ENCODE measurements at regions not wholly inside any gene's neighbourhood (a gene's known extent, or its start where the extent isn't known, plus 50 kb on each side); places are given as distances from the start of the nearest gene placed in this dataset.

DNA sequence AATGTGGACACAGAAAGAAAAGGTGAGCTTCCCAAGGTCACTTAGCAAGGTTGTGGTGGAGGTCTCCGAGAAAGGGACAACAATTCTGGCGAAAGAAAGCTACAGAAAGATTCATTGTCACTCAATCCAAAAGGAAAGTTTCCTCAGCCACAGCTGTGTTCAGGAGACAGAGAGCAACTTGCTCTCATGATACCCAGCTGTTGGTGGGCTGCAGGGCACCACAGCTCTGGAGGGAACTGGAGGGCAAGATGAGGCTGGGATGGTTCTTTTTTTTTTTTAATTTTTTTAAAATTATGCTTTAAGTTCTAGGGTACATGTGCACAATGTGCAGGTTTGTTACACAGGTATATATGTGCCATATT, 50.7 kb upstream of the VTCN1 start:
- DNase-seq (ENCODE audit: low spot score) (no peak), FAIRE-seq (no peak)

DNA sequence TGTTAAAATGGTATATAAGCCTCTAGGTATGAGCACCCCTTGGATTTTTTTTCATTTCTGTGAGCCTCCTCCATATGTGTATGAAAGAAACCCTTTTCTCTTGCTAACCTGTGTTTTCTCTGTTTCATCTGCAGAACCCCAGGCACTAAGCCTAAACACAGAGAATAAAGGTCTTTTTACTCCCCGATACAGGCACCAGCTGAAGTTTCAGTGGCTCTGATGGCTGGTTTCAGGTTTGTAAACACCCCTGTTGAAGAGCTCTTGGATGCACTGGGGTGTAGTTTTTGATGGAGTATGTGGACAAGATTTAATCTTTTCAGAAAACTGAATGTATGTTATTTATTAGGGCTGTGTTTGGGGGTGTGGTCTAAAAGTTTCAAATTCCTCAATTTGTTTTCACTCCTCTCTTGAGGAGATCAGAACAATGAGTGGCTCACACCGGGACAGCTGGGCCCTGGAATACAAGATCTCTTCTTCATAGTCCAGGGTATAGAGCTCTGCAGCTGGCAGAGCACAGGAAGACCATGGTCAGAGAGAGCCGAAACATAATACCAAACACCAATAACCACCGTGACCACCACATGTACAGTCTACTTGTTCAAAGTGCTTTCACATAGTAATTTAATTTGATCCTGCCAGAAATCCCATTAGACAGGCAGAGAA, 50.2 kb upstream of the VTCN1 start:
- DNase-seq (ENCODE audit: low spot score) (no peak), FAIRE-seq (no peak)

Data from urothelium cell line (cell line).